ENCODE measurements at regions not wholly inside any gene's neighbourhood (a gene's known extent, or its start where the extent isn't known, plus 50 kb on each side); places are given as distances from the start of the nearest gene placed in this dataset.
"Not testable (repeated sequence)": the region's sequence is repeated elsewhere in the genome, so short reads cannot be mapped to it uniquely, and the experiment has no call there.

- no peak for DNase-seq (ENCODE audit: low spot score)
Observed at GRCh38 chr4:128451270-128451905, 163.8 kb upstream of the PGRMC2 start.

- DNase-seq (ENCODE audit: low spot score) = no peak
Observed at GRCh38 chr4:128450326-128451120, 162.9 kb upstream of the PGRMC2 start.

DNA sequence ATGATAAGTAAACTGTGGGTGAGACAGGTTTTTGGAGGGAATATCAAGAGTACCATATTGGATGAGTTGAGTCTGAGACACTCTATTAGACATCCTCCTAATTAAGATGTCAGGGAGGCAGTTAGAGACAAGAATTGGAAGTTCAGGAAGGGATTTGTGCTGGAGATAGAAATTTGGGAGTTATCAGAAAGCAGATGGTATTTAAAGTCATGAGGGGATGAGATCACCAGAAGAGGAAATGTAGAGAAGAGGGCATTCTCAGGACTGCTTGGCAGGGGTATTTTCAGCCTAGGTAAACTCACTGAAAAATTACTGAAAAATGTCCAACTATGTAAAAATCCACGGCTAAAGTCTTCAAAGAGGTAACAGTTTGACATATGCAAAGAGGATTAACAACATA, 161.6 kb upstream of the PGRMC2 start:
- no peak for DNase-seq (ENCODE audit: low spot score)

GRCh38 chr4:128444544-128445302, 157.1 kb upstream of the PGRMC2 start:
- DNase-seq (ENCODE audit: low spot score) = no peak

- no peak for DNase-seq (ENCODE audit: low spot score)
Observed at GRCh38 chr4:128440923-128441322, 153.3 kb upstream of the PGRMC2 start.

- not testable (repeated sequence) for DNase-seq (ENCODE audit: low spot score)
Observed at GRCh38 chr4:128437023-128437422, 149.4 kb upstream of the PGRMC2 start.

- DNase-seq (ENCODE audit: low spot score) = not testable (repeated sequence)
Observed at GRCh38 chr4:128429023-128429613, 141.5 kb upstream of the PGRMC2 start.

DNA sequence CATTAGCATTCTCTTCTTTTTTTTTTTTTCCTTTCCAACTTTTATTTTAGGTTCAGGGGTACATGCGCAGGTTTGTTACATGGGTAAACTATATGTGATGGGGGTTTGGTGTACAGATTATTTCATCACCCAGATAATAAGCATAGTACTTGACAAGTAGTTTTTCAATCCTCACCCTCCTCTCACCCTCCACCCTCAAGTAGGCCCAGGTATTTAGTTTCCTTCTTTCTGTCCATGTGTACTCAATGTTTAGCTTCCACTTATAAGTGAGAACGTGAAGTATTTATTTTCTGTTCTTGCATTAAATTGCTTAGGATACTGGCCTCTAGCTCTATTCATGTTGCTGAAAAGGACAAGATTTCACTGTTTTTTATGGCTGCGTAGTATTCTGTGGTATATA, 140.8 kb upstream of the PGRMC2 start:
- no peak for DNase-seq (ENCODE audit: low spot score)

GRCh38 chr4:128427832-128428366, 140.3 kb upstream of the PGRMC2 start:
- DNase-seq (ENCODE audit: low spot score) = no peak

DNA sequence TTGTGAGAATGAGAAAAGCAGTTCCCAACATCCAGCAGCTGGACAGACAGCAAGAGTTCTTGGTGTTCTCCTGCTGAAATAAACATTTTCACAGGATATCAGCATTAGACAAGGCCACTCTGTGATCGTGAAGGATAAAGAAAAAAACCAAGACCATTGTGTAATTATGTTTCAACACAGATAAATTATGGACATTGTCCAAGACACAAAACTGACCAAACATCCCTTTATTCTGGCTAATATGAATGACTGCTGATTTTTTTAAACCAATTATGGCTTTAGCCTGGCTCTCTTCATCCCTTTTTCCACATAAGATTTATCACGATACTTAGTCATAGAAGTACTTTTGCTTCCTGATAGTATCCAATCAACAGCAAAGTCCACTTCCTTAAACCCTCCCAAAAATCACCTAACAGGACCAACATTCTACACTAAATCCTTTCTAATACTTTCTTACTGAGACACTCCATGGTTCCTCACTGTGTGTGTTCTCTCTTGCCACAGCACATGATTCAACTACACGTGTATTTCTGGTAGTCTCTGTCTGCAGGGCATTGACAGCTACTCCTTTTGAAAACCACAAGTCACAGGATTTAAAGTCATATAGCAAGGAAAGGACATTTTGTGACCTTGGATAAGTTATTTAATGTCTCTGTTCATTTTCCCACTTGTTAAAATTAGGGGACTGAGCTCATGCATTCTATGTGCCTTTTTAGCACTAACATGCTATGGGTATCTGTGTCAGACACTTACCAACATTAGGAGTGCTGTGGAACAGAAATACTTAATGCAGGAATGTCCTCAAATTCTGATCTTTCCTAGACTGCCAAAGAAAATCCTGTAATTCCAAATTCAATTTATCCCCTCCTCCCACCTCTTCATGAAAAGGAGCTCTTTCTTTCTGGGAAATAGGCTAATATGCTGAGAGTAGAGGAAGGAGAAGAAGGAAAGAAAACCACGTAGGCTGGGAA, 137.2 kb upstream of the PGRMC2 start:
- no peak for DNase-seq (ENCODE audit: low spot score)

GRCh38 chr4:128422296-128422695, 134.7 kb upstream of the PGRMC2 start:
- DNase-seq (ENCODE audit: low spot score) = not testable (repeated sequence)

- no peak for DNase-seq (ENCODE audit: low spot score)
Observed at GRCh38 chr4:128416921-128417320, 129.3 kb upstream of the PGRMC2 start.

GRCh38 chr4:128410037-128410436, 122.4 kb upstream of the PGRMC2 start:
- no peak for DNase-seq (ENCODE audit: low spot score)

- no peak for DNase-seq (ENCODE audit: low spot score)
Observed at GRCh38 chr4:128403586-128403985, 116.0 kb upstream of the PGRMC2 start.

GRCh38 chr4:128394778-128395177, 107.2 kb upstream of the PGRMC2 start:
- no peak for DNase-seq (ENCODE audit: low spot score)

- DNase-seq (ENCODE audit: low spot score) = no peak
Observed at GRCh38 chr4:128393101-128393704, 105.6 kb upstream of the PGRMC2 start.

- no peak for DNase-seq (ENCODE audit: low spot score)
Observed at GRCh38 chr4:128390475-128390996, 102.9 kb upstream of the PGRMC2 start.

DNA sequence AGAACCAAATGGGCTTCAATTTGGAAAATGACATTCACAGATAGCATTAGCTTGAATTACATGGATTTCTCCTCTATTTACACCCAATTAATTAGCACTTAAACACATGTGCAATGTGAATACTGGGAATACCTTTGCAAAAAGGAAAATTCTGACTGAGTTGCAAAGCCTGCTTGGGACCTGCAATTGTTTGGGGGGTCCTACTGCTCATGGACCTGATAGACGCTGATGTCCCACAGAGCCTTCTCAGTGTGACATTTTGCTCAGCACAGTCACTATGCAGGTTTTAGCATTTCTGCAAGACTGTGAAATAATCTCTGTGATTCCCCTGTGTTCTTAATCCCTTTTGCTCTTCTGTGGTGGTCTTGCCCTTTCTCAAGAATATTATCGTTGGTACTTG, 101.2 kb upstream of the PGRMC2 start:
- DNase-seq (ENCODE audit: low spot score) = no peak

DNA sequence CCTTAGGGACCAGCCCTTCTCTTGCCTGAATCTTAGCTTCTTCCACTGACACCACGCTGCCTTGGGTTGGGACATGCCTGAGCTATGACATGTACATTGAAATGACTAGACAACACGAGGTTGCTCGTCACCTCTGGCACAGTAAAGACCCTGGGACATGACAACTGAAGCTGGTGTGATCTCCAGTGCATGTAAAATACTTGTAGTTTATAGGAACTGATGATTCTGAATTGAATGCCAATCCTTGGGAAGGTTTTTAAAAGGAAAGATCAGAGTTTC, 100.7 kb upstream of the PGRMC2 start:
- DNase-seq (ENCODE audit: low spot score) = no peak

GRCh38 chr4:128387600-128388351, 100.2 kb upstream of the PGRMC2 start:
- DNase-seq (ENCODE audit: low spot score) = no peak
